ENCODE measurements at regions not wholly inside any gene's neighbourhood (a gene's known extent, or its start where the extent isn't known, plus 50 kb on each side); places are given as distances from the start of the nearest gene placed in this dataset.

- no peak for TF ChIP-seq EZH2 (IDR thresholded peaks at IDR 0.05; ENCODE audit: borderline replicate concordance, low read length)
- no peak for TF ChIP-seq CTCF (IDR thresholded peaks at IDR 0.05; ENCODE audit: low read length)
These were observed 251.7 kb upstream of the WWC1 start for GRCh38 chr5:168039566-168040248.
